ENCODE measurements at regions not wholly inside any gene's neighbourhood (a gene's known extent, or its start where the extent isn't known, plus 50 kb on each side); places are given as distances from the start of the nearest gene placed in this dataset.

- no peak for TF ChIP-seq CTCF (IDR thresholded peaks at IDR 0.05)
- TF ChIP-seq POLR2A (IDR thresholded peaks at IDR 0.05) = no peak
- no peak for TF ChIP-seq EP300 (IDR thresholded peaks at IDR 0.05)
Measured at GRCh38 chr5:57791875-57792274, 309.3 kb upstream of the ACTBL2 start.

All from ovary (tissue), 3 donors.